ENCODE measurements at regions not wholly inside any gene's neighbourhood (a gene's known extent, or its start where the extent isn't known, plus 50 kb on each side); places are given as distances from the start of the nearest gene placed in this dataset.

DNA sequence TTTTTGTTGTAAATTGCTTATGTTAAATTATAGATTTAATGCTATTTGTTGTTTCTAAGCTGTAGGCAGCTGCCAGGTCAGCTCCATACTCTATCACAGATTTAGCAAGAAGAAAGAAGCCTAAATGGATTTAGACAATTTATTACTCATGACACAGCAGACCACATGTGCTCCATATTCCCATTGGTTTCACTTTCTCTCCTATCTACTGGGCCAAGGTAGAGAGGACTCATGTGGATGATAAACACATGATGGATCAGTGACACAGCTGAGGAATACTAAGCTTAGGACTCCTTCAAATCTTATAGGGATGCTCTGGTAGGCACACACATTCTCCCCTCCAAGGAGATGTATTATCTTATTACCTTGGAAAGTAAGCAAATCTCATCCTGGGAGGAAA is 553.0 kb upstream of the ADGRB3 start:
- H3K27ac Mint-ChIP-seq: no peak overlapping the region
- no peak for DNase-seq (ENCODE audit: extremely low spot score, unreplicated experiment)
- no peaks in the 10 kb centered on the region for H3K4me1 Mint-ChIP-seq (ENCODE audit: unreplicated experiment)
- TF ChIP-seq, protein P1, sequence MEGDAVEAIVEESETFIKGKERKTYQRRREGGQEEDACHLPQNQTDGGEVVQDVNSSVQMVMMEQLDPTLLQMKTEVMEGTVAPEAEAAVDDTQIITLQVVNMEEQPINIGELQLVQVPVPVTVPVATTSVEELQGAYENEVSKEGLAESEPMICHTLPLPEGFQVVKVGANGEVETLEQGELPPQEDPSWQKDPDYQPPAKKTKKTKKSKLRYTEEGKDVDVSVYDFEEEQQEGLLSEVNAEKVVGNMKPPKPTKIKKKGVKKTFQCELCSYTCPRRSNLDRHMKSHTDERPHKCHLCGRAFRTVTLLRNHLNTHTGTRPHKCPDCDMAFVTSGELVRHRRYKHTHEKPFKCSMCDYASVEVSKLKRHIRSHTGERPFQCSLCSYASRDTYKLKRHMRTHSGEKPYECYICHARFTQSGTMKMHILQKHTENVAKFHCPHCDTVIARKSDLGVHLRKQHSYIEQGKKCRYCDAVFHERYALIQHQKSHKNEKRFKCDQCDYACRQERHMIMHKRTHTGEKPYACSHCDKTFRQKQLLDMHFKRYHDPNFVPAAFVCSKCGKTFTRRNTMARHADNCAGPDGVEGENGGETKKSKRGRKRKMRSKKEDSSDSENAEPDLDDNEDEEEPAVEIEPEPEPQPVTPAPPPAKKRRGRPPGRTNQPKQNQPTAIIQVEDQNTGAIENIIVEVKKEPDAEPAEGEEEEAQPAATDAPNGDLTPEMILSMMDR (conservative IDR thresholded peaks at IDR 0.05): no peak
- no peaks in the 10 kb centered on the region for H3K36me3 Mint-ChIP-seq
- no peaks in the 10 kb centered on the region for H3K27me3 Mint-ChIP-seq
- no peaks in the 10 kb centered on the region for H3K9me3 Mint-ChIP-seq
- H3K4me3 Mint-ChIP-seq: no peak overlapping the region

DNA sequence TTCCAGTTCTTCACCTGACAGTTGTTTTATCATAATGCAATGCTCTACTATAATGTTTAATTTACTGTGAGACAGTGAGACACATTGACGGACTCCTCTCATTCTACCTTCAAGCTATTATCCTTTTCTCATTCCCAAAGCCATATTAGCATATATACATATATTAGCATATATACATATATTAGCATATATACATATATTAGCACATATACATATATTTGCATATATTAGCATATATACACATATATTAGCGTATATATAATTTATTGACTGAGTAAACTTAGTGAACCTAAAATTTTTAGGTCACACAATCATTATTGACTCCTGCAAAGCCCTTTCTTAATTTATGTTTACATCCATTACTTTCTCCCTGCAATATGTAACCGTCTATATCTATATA is 555.0 kb upstream of the ADGRB3 start:
- DNase-seq (ENCODE audit: extremely low spot score, unreplicated experiment): no peak
- Mint-ChIP-seq H3K9me3 (no peaks in the 10 kb centered on the region), H3K27ac (no peak overlapping the region), H3K27me3 (no peaks in the 10 kb centered on the region), H3K4me1 (ENCODE audit: unreplicated experiment) (no peaks in the 10 kb centered on the region), H3K36me3 (no peaks in the 10 kb centered on the region), H3K4me3 (no peak overlapping the region)
- TF ChIP-seq, protein P1 (conservative IDR thresholded peaks at IDR 0.05): no peak

DNA sequence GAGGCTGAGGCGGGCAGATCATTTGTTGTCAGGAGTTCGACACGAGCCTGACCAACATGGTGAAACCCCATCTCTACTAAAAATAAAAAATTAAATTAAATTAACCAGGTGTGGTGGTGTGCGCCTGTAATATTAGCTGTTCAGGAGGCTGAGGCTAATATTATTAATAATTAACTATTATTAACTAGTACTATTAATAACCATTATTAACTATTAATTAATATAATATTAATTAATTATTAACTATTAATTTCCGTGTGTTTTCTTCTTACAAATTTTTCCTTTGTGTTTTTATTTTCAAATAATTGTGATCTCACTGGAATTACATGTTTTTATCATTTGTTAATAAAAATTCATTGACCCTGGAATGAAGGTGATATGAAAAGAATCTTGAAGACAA is 557.4 kb upstream of the ADGRB3 start:
- Mint-ChIP-seq H3K9me3 (no peaks in the 10 kb centered on the region), H3K27me3 (no peaks in the 10 kb centered on the region), H3K36me3 (no peaks in the 10 kb centered on the region), H3K4me1 (ENCODE audit: unreplicated experiment) (no peaks in the 10 kb centered on the region), H3K27ac (no peak overlapping the region), H3K4me3 (no peak overlapping the region)
- no peak for DNase-seq (ENCODE audit: extremely low spot score, unreplicated experiment)
- TF ChIP-seq, protein P1 (conservative IDR thresholded peaks at IDR 0.05): no peak

DNA sequence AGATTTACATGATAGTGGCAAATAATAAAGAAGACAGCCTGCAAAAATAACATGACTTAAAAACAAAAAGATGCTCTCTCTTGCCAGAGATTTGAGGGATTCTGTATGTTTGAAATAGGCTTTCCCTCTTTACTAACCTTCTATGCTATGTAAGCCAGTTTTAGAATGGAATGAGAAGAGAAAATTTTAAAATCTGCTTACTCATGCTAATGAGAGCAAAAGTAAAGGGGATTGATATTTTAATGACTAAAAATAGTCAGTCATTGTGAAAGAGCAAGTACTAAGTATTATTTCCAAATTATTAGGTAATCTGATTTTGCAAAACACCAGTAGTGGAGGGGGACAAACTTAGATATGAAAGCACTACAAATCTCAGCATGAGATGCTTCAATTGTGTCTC is 563.3 kb upstream of the ADGRB3 start:
- TF ChIP-seq, protein P1 (conservative IDR thresholded peaks at IDR 0.05): no peak
- H3K4me1 Mint-ChIP-seq (ENCODE audit: unreplicated experiment): no peaks in the 10 kb centered on the region
- DNase-seq (ENCODE audit: extremely low spot score, unreplicated experiment): no peak
- no peaks in the 10 kb centered on the region for H3K36me3 Mint-ChIP-seq
- H3K27ac Mint-ChIP-seq: no peak overlapping the region
- H3K9me3 Mint-ChIP-seq: no peaks in the 10 kb centered on the region
- H3K4me3 Mint-ChIP-seq: no peak overlapping the region
- H3K27me3 Mint-ChIP-seq: no peaks in the 10 kb centered on the region

DNA sequence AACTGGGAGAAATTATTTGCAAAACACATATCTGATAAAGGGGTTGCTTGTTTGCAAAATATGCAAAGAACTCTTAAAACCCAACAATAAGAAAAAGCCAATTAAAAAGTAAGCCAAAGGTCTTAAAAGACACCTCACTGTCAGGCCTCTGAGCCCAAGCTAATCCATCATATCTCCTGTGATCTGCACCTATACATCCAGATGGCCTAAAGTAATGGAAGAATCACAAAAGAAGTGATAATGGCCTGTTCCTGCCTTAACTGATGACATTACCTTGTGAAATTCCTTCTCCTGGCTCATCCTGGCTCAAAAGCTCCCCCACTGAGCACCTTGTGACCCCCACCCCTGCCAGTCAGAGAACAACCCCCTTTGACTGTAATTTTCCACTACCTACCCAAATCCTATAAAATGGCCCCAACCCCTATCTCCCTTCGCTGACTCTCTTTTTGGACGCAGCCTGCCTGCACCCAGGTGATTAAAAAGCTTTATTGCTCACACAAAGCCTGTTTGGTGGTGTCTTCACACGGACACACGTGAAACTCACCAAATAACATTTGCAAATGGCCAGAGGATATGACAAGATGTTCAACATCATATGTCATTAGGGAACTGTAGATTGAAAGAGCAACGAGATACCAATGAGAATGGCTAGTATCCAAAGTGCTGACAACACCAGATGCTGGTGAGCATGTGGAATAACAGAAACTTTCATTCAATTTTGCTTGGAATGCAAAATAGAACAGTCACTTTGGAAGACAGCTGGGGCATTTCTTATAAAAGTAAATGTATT is 565.0 kb upstream of the ADGRB3 start:
- H3K4me3 Mint-ChIP-seq: no peak overlapping the region
- DNase-seq (ENCODE audit: extremely low spot score, unreplicated experiment): no peak
- H3K4me1 Mint-ChIP-seq (ENCODE audit: unreplicated experiment): no peaks in the 10 kb centered on the region
- H3K36me3 Mint-ChIP-seq: no peaks in the 10 kb centered on the region
- H3K9me3 Mint-ChIP-seq: no peaks in the 10 kb centered on the region
- TF ChIP-seq, protein P1 (conservative IDR thresholded peaks at IDR 0.05): no peak
- H3K27ac Mint-ChIP-seq: no peak overlapping the region
- H3K27me3 Mint-ChIP-seq: no peaks in the 10 kb centered on the region
